ENCODE measurements at regions not wholly inside any gene's neighbourhood (a gene's known extent, or its start where the extent isn't known, plus 50 kb on each side); places are given as distances from the start of the nearest gene placed in this dataset.

- ATAC-seq (ENCODE audit: poor library complexity) (no peak), DNase-seq (no peak)
- Histone ChIP-seq H3K36me3 (ENCODE audit: insufficient read depth, low read length) (no peaks in the 10 kb centered on the region), H3K4me3 (ENCODE audit: low read length) (no peak overlapping the region), H3K9me3 (ENCODE audit: control insufficient read depth in 1 of 2, insufficient read depth in 1 of 2, low read length in 2 of 2) (no peaks in the 10 kb centered on the region), H3K27me3 (ENCODE audit: control insufficient read depth in 1 of 2, insufficient read depth in 2 of 2, low read length in 2 of 2) (no peaks in the 10 kb centered on the region), H3K4me1 (ENCODE audit: insufficient read depth, low read length) (no peaks in the 10 kb centered on the region), H3K27ac (ENCODE audit: low read depth in 1 of 2, low read length in 2 of 2) (no peak overlapping the region)
- no peak for TF ChIP-seq CTCF (IDR thresholded peaks at IDR 0.05)
- Mint-ChIP-seq H3K36me3 (ENCODE audit: low read depth) (no peaks in the 10 kb centered on the region), H3K27ac (no peak overlapping the region), H3K27me3 (peaks cover 30% of the 10 kb centered on the region), H3K9me3 (no peaks in the 10 kb centered on the region), H3K4me3 (no peak overlapping the region), H3K4me1 (ENCODE audit: low read depth) (no peaks in the 10 kb centered on the region)
- POLR2A ChIA-PET: no interaction called here
- CTCF ChIA-PET: no interaction called here
- intact Hi-C loops (cut with DNase I, micrococcal nuclease): no loop called here
These were observed 82.8 kb downstream of the SKA1 start for GRCh38 chr18:50457639-50458038.

GRCh38 chr18:50458366-50458765 lies 83.5 kb downstream of the SKA1 start:
- Mint-ChIP-seq H3K36me3 (ENCODE audit: low read depth) (no peaks in the 10 kb centered on the region), H3K4me3 (no peak overlapping the region), H3K27ac (no peak overlapping the region), H3K9me3 (no peaks in the 10 kb centered on the region), H3K27me3 (peaks cover 30% of the 10 kb centered on the region), H3K4me1 (ENCODE audit: low read depth) (no peaks in the 10 kb centered on the region)
- ATAC-seq (ENCODE audit: poor library complexity): no peak
- Histone ChIP-seq H3K27me3 (ENCODE audit: control insufficient read depth in 1 of 2, insufficient read depth in 2 of 2, low read length in 2 of 2) (no peaks in the 10 kb centered on the region), H3K4me1 (ENCODE audit: insufficient read depth, low read length) (no peaks in the 10 kb centered on the region), H3K4me3 (ENCODE audit: low read length) (no peak overlapping the region), H3K9me3 (ENCODE audit: control insufficient read depth in 1 of 2, insufficient read depth in 1 of 2, low read length in 2 of 2) (no peaks in the 10 kb centered on the region), H3K27ac (ENCODE audit: low read depth in 1 of 2, low read length in 2 of 2) (no peak overlapping the region), H3K36me3 (ENCODE audit: insufficient read depth, low read length) (no peaks in the 10 kb centered on the region)
- no peak for DNase-seq
- intact Hi-C loops (cut with DNase I, micrococcal nuclease): no loop called here
- ChIA-PET POLR2A (no interaction called here), CTCF (no interaction called here)
- TF ChIP-seq CTCF (IDR thresholded peaks at IDR 0.05): no peak

- Mint-ChIP-seq H3K27me3 (peaks cover 27% of the 10 kb centered on the region), H3K36me3 (ENCODE audit: low read depth) (no peaks in the 10 kb centered on the region), H3K4me3 (no peak overlapping the region), H3K27ac (no peak overlapping the region), H3K4me1 (ENCODE audit: low read depth) (no peaks in the 10 kb centered on the region), H3K9me3 (no peaks in the 10 kb centered on the region)
- intact Hi-C loops (cut with DNase I, micrococcal nuclease): no loop called here
- Histone ChIP-seq H3K4me1 (ENCODE audit: insufficient read depth, low read length) (no peaks in the 10 kb centered on the region), H3K27ac (ENCODE audit: low read depth in 1 of 2, low read length in 2 of 2) (no peak overlapping the region), H3K36me3 (ENCODE audit: insufficient read depth, low read length) (no peaks in the 10 kb centered on the region), H3K9me3 (ENCODE audit: control insufficient read depth in 1 of 2, insufficient read depth in 1 of 2, low read length in 2 of 2) (no peaks in the 10 kb centered on the region), H3K4me3 (ENCODE audit: low read length) (no peak overlapping the region), H3K27me3 (ENCODE audit: control insufficient read depth in 1 of 2, insufficient read depth in 2 of 2, low read length in 2 of 2) (no peaks in the 10 kb centered on the region)
- no peak for DNase-seq
- TF ChIP-seq CTCF (IDR thresholded peaks at IDR 0.05): no peak
- ATAC-seq (ENCODE audit: poor library complexity): no peak
- ChIA-PET CTCF (no interaction called here), POLR2A (no interaction called here)
These were observed 84.0 kb downstream of the SKA1 start for GRCh38 chr18:50458796-50459195.
